ENCODE measurements at regions not wholly inside any gene's neighbourhood (a gene's known extent, or its start where the extent isn't known, plus 50 kb on each side); places are given as distances from the start of the nearest gene placed in this dataset.
"Not testable (repeated sequence)": the region's sequence is repeated elsewhere in the genome, so short reads cannot be mapped to it uniquely, and the experiment has no call there.

GRCh38 chr4:189185810-189186432, 754.8 kb upstream of the FRG1 start:
- no peak for DNase-seq (ENCODE audit: low spot score)

GRCh38 chr4:189187531-189188052, 753.1 kb upstream of the FRG1 start:
- DNase-seq (ENCODE audit: low spot score): no peak

DNA sequence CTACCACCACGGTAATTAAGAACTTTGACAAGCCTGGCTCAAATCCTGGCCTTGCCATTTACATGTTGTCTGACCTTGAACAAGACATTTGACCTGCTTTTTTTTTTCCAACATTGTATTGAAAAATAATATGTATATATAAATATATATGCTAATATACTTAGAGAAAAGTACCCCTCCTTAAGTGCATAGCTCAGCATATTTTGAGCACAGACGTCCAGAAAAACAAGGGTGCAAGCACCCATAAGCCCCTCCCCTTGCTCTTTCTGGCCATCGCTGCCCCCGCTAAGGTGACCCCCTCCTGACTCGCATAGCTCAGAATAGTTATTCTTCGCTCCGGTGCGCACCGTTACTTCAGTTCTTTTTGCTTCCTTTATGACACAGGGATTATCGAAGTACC, 742.0 kb upstream of the FRG1 start:
- no peak for DNase-seq (ENCODE audit: low spot score)

GRCh38 chr4:189200353-189200752, 740.3 kb upstream of the FRG1 start:
- no peak for DNase-seq (ENCODE audit: low spot score)

DNA sequence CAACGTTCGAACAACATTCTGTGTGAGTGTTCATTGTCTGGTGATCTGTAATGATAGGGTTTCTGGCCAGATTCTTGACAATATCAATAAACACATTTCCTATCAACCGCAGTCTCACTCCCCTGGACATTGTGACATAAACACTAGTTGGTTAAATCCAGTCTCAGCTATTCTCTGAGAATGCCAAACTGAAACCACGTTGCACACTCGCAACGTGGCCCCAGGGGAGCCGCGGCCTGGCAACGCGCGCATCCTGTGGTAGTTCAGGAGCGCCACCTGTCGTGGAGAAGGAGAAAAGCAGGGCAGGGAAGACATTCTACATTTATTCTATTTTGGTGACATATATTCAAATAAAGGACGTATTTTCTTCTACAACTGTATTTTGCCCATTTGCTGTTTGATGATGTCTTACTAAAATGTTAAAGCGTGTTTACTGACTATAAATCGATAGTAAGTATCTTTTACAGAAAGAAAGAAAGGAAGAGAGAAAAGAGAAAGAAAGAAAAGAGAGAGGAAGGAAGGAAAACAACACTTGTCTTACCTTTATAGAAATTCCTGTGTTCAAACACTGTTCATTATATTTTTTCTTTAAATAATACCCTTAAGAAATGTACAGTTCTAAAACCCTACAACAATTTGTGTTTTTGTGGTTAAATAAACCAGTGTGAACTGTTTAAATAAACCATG, 738.3 kb upstream of the FRG1 start:
- no peak for DNase-seq (ENCODE audit: low spot score)

DNA sequence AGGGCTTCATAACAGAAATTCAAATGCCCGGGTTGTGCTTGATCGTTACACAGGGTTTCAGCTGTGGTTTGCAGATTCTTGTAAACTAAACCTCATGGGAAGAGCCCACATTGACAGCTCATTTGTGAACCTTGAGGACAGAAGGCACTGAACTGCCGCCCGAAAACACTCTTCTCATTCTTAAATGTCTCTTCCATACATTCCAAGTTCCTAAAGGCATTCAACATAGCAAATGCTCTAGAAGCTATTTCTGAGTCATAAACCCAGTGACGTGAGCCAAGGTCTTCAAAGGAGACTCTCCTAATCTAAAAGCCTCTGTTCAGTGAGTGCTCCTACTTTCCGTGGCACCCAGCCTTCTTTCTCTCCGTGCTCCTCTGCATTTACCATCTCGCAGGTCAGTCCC, 737.8 kb upstream of the FRG1 start:
- DNase-seq (ENCODE audit: low spot score): no peak

DNA sequence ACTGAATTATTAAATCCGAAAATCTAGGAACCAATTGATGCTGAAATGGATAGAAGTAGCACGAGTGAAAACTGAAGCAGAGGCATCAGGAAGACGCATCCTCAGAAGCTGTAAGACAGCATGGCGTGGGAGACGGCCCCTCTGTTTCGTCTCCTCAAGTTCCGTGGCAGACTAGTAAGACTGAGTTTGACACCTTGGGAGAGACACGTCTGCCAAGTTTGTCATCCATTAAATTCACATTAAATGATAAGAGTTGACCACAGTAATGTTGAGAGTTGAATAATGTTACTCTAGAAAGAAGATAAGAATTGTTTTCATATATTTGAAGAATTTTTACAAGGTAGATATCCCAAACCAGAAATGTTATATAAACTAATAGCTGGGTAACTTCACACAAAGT, 736.1 kb upstream of the FRG1 start:
- no peak for DNase-seq (ENCODE audit: low spot score)

DNA sequence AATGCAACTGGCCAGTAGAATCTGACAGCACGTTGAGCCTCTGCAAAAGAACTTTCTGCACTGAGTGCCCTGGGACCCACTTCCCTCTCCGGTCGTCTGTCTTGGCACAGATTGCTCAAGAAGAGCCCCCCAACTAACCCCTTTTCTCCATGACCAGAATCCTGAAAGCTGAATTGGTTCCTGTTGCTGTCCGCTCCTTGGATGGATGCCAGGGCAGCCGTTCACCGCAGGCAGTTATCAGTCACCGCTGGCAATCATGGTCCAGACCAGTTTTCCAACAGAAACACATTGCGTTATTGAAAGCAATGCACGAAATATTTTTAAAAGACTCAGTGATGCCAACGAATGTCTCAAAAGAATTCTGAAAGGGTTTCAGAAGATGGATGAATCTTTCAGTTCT, 733.7 kb upstream of the FRG1 start:
- DNase-seq (ENCODE audit: low spot score): no peak

DNA sequence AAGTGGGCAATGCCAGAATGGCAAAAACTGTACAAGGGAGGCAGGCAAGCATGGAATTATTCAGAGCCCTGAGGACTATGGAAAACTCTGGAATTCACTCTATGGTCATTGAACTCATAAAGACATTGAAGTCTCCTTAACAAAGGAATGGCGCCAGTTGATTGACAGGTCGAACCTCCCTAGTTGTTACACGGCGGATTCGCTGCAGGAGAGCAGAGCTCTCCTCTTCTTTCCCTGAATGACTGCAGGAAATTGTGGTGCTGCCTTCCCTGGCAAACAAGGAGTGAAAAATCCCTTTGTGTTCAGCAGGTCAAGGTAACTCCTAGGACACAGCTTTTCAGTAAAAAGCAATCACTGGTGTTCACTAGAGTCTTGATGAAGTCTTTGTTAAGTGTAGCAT, 732.8 kb upstream of the FRG1 start:
- DNase-seq (ENCODE audit: low spot score): no peak

DNA sequence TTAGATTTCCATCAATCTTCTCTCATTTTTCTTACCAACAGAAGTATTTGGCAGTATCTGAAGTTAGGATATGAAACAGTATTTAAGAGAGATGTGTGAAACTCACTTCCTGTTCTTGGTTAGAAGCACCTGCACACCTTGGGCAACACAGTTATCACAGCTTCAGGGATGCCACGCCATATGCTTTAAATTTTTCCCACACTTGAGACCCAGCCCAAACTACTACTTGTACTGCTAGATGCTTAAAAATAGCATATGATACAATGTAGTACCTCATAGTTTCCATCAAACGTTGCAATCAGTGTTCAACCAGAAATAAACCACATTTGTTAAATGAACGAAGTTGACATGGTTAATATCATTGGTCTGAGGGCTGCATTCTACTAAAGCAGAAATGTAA, 725.1 kb upstream of the FRG1 start:
- DNase-seq (ENCODE audit: low spot score): no peak

DNA sequence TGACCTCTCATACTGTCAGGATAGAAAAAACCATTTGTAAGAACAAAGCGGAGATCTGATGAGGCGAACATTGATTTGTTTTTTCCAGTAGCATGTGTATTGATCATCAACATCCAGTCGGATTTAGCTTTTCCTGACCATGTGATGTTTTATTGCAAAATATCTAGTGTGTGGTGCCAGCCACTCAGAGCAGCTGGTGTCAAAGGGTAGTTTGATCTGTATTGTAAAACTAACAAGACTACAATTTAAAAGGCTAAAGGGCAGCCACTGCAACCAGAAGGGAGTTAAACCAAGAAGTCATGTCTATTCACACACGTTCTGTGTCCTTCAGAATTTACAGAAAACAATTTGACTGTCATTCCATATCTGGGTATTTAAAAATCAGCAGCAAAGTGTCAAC, 719.0 kb upstream of the FRG1 start:
- no peak for DNase-seq (ENCODE audit: low spot score)

GRCh38 chr4:189228726-189229125, 711.9 kb upstream of the FRG1 start:
- no peak for DNase-seq (ENCODE audit: low spot score)

GRCh38 chr4:189232274-189232673, 708.4 kb upstream of the FRG1 start:
- no peak for DNase-seq (ENCODE audit: low spot score)

DNA sequence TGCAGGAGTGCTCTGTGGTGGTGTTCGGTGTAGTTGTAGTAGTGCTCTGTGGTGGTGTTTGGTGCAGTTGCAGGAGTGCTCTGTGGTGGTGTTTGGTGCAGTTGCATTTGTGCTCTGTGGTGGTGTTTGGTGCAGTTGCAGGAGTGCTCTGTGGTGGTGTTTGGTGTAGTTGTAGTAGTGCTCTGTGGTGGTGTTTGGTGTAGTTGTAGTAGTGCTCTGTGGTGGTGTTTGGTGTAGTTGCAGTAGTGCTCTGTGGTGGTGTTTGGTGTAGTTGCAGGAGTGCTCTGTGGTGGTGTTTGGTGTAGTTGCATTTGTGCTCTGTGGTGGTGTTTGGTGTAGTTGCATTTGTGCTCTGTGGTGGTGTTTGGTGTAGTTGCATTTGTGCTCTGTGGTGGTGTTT, 706.9 kb upstream of the FRG1 start:
- DNase-seq (ENCODE audit: low spot score): not testable (repeated sequence)

DNA sequence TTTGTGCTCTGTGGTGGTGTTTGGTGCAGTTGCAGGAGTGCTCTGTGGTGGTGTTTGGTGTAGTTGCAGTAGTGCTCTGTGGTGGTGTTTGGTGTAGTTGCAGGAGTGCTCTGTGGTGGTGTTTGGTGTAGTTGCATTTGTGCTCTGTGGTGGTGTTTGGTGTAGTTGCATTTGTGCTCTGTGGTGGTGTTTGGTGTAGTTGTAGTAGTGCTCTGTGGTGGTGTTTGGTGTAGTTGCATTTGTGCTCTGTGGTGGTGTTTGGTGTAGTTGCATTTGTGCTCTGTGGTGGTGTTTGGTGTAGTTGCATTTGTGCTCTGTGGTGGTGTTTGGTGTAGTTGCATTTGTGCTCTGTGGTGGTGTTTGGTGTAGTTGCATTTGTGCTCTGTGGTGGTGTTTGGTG, 705.7 kb upstream of the FRG1 start:
- DNase-seq (ENCODE audit: low spot score): peak; percentile 2

DNA sequence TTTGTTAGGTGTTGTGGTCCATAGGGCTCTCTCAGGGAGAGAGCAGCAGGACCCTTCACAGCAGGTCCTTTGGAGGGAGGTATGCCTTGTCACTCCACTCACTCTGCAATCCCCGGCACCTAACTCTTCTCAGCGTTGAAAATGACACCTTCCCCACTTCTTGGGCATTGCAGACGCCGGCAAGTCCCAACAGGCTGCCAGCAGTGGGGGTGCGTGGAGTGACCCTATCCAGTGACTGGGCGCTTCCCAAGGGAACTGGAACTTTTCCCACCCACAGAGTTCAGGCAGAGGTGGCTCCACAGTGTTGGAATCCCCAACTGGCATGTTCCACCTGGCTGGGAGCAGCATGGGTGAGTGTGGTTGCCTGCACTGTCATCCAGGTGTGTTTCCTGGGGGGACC, 705.1 kb upstream of the FRG1 start:
- no peak for DNase-seq (ENCODE audit: low spot score)

GRCh38 chr4:189236321-189236720, 704.4 kb upstream of the FRG1 start:
- DNase-seq (ENCODE audit: low spot score): not testable (repeated sequence)

DNA sequence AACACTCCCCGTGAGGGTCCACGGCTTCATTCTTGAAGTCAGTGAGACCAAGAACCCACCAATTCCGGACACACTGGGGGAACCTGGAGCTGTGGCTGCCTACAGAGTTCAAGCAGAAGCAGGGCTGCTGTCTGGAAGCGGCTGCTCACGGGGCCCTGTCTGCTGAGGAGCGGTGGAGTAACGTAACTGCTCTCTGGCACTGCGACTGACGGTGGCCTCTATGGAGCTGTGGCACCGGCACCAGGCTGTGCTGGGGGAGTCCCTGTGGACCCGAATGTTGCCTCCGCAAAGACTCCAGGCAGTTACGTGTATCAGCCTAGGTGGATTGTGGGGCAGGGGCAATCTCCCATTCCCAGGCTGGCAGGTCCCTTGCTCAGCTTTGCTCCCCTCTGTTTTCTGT, 703.3 kb upstream of the FRG1 start:
- no peak for DNase-seq (ENCODE audit: low spot score)

- no peak for DNase-seq (ENCODE audit: low spot score)
Measured at GRCh38 chr4:189255636-189256035, 685.0 kb upstream of the FRG1 start.

GRCh38 chr4:189261475-189261874, 679.2 kb upstream of the FRG1 start:
- DNase-seq (ENCODE audit: low spot score): no peak

- DNase-seq (ENCODE audit: low spot score): no peak
Measured at GRCh38 chr4:189265515-189265914, 675.2 kb upstream of the FRG1 start.

- DNase-seq (ENCODE audit: low spot score): no peak
Measured at GRCh38 chr4:189267312-189267965, 673.2 kb upstream of the FRG1 start.

DNA sequence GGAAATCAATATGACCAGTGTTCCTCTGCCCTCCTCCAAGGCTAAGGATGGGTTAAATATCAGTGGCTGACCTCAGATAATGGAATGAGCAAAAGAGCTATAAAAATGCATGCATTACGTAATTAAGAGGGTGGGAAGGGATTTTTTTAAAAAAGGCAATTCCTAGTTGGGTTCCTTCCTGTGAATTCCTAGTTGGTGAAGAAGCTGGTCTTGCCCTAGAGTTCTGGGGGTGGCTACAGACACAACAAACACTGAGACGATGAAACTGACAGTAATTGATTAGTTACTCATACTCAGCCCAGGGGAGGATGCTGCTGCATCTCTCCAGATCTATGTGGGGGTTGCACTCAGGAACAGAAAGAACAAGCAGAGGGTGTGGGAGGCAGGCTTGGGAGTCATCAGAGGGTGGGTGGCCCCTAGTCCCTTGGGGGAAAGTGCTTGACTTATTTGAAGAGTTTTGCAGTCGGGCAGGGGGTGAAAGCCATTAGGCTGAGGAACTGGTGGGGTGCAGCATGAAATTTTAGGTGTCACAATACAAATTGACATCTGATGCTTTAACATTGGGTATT, 662.0 kb upstream of the FRG1 start:
- DNase-seq (ENCODE audit: low spot score): no peak
